SH-SY5Y (cell line): ENCODE measurements at regions not wholly inside any gene's neighbourhood (a gene's known extent, or its start where the extent isn't known, plus 50 kb on each side); places are given as distances from the start of the nearest gene placed in this dataset.

ENCODE experiments used
- GATA2 ChIP-seq: IDR thresholded peaks from 2 replicates; pipeline ENCODE4 v1.6.1; 2011; ENCODE audit warnings: mild to moderate bottlenecking, low read depth, low read length
- GATA3 ChIP-seq: IDR thresholded peaks from 2 replicates; pipeline ENCODE4 v1.6.1; 2011; ENCODE audit warnings: low read depth, mild to moderate bottlenecking, low read length, moderate library complexity

DNA sequence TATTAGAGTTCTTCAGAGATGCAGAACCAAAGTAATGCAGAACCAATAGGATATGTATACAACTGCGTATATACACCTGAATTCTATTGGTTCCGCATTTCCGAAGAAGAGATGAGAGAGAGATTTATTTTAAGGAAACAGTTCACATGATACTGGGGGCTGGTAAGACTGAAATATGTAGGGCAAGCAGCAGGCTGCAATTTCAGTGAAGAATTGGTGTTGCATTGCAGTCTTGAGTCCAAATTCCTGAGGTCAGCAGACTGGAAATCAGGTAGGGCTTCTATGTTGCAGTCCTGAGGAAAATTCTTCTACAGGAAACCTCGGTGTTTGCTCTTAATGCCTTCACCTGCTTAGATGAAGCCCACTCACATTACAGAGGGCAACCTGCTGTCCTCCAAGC is 128.2 kb upstream of the MED13 start:
- TF ChIP-seq GATA2 = no peak
- no peak for TF ChIP-seq GATA3
